ENCODE measurements at regions not wholly inside any gene's neighbourhood (a gene's known extent, or its start where the extent isn't known, plus 50 kb on each side); places are given as distances from the start of the nearest gene placed in this dataset.
A peak's percentile ranks its signal among the peaks of the same experiment; 100 is the strongest.

DNA sequence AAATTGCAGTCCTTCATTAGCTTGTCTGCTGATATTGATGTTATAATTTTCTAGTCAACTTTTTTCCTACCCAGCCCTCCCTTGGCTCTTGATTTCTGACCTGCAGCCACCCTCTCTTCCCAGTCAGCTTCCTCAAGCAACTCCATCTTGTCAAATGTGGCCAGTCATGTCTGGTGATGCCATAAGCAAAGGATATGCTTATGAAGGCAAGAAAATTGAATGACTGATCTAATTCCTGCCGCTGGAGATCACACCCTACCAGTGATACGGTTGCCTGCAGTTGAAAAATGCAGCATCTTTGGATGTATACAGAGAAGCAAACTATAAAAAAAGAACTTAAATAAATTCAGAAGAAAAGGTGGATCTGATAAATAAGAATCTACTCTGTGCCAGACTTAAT is 297.1 kb upstream of the DAB1 start:
- TF ChIP-seq EZH2 (IDR thresholded peaks at IDR 0.05; ENCODE audit: borderline replicate concordance, low read depth, low read length, severe bottlenecking) = no peak
- TF ChIP-seq, protein P1, sequence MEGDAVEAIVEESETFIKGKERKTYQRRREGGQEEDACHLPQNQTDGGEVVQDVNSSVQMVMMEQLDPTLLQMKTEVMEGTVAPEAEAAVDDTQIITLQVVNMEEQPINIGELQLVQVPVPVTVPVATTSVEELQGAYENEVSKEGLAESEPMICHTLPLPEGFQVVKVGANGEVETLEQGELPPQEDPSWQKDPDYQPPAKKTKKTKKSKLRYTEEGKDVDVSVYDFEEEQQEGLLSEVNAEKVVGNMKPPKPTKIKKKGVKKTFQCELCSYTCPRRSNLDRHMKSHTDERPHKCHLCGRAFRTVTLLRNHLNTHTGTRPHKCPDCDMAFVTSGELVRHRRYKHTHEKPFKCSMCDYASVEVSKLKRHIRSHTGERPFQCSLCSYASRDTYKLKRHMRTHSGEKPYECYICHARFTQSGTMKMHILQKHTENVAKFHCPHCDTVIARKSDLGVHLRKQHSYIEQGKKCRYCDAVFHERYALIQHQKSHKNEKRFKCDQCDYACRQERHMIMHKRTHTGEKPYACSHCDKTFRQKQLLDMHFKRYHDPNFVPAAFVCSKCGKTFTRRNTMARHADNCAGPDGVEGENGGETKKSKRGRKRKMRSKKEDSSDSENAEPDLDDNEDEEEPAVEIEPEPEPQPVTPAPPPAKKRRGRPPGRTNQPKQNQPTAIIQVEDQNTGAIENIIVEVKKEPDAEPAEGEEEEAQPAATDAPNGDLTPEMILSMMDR (IDR thresholded peaks at IDR 0.05; ENCODE audit: borderline replicate concordance, extremely low read depth, low read length, poor library complexity, severe bottlenecking) = no peak
- DNase-seq (no peak), ATAC-seq (ENCODE audit: insufficient read depth, low read depth) (no peak)

DNA sequence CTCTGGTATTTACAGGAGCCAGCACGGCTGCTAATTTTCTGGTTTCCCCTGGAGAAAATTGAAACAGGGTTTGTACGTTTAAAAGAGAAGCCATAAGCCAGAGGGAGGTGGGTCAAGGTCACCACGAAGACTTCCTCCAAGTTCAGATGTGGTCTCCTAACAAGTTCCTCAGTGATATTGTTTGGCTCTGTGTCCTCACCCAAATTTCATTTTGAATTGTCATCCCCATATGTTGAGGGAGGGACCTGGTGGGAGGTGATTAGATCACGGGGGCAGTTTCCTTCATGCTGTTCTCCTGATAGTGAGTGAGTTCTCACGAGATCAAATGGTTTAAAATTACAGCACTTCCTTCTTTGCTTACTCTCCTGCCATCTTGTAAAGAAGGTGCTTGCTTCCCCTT is 295.4 kb upstream of the DAB1 start:
- Histone ChIP-seq H3K79me2 (ENCODE audit: insufficient read depth, low read length) (no peaks in the 10 kb centered on the region), H2AFZ (ENCODE audit: low read depth, low read length) (no peak overlapping the region), H3K4me2 (ENCODE audit: insufficient read depth, low read length) (no peak overlapping the region), H3K27ac (ENCODE audit: low read length) (no peak overlapping the region), H3K36me3 (ENCODE audit: insufficient read depth, low read length) (no peaks in the 10 kb centered on the region), H3K9me3 (ENCODE audit: insufficient read depth, low read length, severe bottlenecking) (no peaks in the 10 kb centered on the region), H3K4me1 (ENCODE audit: insufficient read depth, low read length) (peaks cover 7% of the 10 kb centered on the region), H3K4me3 (ENCODE audit: low read depth in 1 of 2, low read length in 2 of 2) (no peak overlapping the region), H4K20me1 (ENCODE audit: insufficient read depth, low read length) (no peaks in the 10 kb centered on the region), H3K9ac (ENCODE audit: low read depth, low read length) (no peak overlapping the region), H3K27me3 (ENCODE audit: insufficient read depth, low read length, poor library complexity) (no peaks in the 10 kb centered on the region)
- TF ChIP-seq EZH2 (IDR thresholded peaks at IDR 0.05; ENCODE audit: borderline replicate concordance, low read depth, low read length, severe bottlenecking) = no peak
- TF ChIP-seq, protein P1 (IDR thresholded peaks at IDR 0.05; ENCODE audit: borderline replicate concordance, extremely low read depth, low read length, poor library complexity, severe bottlenecking) = no peak
- ATAC-seq (ENCODE audit: insufficient read depth, low read depth) = peak; percentile 78
- DNase-seq = peak; percentile 36

More for the DNA sequence above, 297.1 kb upstream of the DAB1 start:
- no peak overlapping the region for H2AFZ ChIP-seq (ENCODE audit: low read depth, low read length)
- no peak overlapping the region for H3K27ac ChIP-seq (ENCODE audit: low read length)
- no peaks in the 10 kb centered on the region for H3K36me3 ChIP-seq (ENCODE audit: insufficient read depth, low read length)
- no peaks in the 10 kb centered on the region for H3K27me3 ChIP-seq (ENCODE audit: insufficient read depth, low read length, poor library complexity)
- H3K9ac ChIP-seq (ENCODE audit: low read depth, low read length) = no peak overlapping the region
- H3K4me1 ChIP-seq (ENCODE audit: insufficient read depth, low read length) = peaks cover 7% of the 10 kb centered on the region
- no peak overlapping the region for H3K4me2 ChIP-seq (ENCODE audit: insufficient read depth, low read length)
- no peak overlapping the region for H3K4me3 ChIP-seq (ENCODE audit: low read depth in 1 of 2, low read length in 2 of 2)
- H3K9me3 ChIP-seq (ENCODE audit: insufficient read depth, low read length, severe bottlenecking) = no peaks in the 10 kb centered on the region
- H4K20me1 ChIP-seq (ENCODE audit: insufficient read depth, low read length) = no peaks in the 10 kb centered on the region
- no peaks in the 10 kb centered on the region for H3K79me2 ChIP-seq (ENCODE audit: insufficient read depth, low read length)

DNA sequence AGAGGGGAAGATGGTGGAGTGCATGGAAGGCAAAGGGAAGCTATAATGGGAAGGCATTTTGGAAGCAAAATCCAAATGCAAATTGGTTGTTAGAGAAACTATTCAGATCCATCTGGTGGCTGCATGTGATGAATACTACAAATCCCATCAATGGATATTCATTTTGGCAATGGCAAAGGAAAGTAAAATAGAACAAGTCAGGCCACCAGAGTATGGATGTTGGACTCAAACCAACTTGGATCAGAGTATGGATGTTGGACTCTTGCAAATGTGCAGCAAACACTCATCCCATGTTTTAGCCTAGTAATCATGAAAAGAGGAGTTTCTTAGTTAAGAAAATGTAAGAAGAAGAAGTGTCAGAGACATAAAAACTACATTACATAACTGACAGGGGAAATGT is 289.6 kb upstream of the DAB1 start:
- DNase-seq = no peak
- Histone ChIP-seq H3K27ac (ENCODE audit: low read length) (no peak overlapping the region), H3K9ac (ENCODE audit: low read depth, low read length) (no peak overlapping the region), H3K27me3 (ENCODE audit: insufficient read depth, low read length, poor library complexity) (no peaks in the 10 kb centered on the region), H3K79me2 (ENCODE audit: insufficient read depth, low read length) (no peaks in the 10 kb centered on the region), H2AFZ (ENCODE audit: low read depth, low read length) (no peak overlapping the region), H3K4me1 (ENCODE audit: insufficient read depth, low read length) (no peaks in the 10 kb centered on the region), H3K4me2 (ENCODE audit: insufficient read depth, low read length) (no peak overlapping the region), H3K4me3 (ENCODE audit: low read depth in 1 of 2, low read length in 2 of 2) (no peak overlapping the region), H4K20me1 (ENCODE audit: insufficient read depth, low read length) (no peaks in the 10 kb centered on the region), H3K36me3 (ENCODE audit: insufficient read depth, low read length) (no peaks in the 10 kb centered on the region), H3K9me3 (ENCODE audit: insufficient read depth, low read length, severe bottlenecking) (no peaks in the 10 kb centered on the region)
- TF ChIP-seq, protein P1 (IDR thresholded peaks at IDR 0.05; ENCODE audit: borderline replicate concordance, extremely low read depth, low read length, poor library complexity, severe bottlenecking) = no peak
- no peak for TF ChIP-seq EZH2 (IDR thresholded peaks at IDR 0.05; ENCODE audit: borderline replicate concordance, low read depth, low read length, severe bottlenecking)
- no peak for ATAC-seq (ENCODE audit: insufficient read depth, low read depth)

DNA sequence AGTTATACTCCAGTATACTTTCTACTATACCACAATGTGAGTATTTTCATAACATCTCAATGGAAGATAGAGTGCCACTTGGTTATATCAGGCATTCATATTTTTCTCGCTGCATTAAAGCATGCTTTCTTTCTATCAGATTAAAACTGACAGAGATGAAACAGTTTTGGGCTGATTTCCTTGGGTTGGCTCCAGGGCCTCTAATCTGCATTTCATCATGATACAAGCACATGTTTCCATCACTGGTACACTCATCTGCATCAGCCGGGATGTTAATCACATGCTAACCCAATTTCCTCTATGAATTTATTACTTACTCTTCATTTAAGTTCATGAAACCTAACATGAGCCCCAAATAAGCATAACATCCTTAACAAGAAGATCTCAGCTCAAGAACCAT is 289.0 kb upstream of the DAB1 start:
- Histone ChIP-seq H3K79me2 (ENCODE audit: insufficient read depth, low read length) (no peaks in the 10 kb centered on the region), H3K4me1 (ENCODE audit: insufficient read depth, low read length) (no peaks in the 10 kb centered on the region), H3K4me3 (ENCODE audit: low read depth in 1 of 2, low read length in 2 of 2) (no peak overlapping the region), H3K9ac (ENCODE audit: low read depth, low read length) (no peak overlapping the region), H3K27ac (ENCODE audit: low read length) (no peak overlapping the region), H4K20me1 (ENCODE audit: insufficient read depth, low read length) (no peaks in the 10 kb centered on the region), H2AFZ (ENCODE audit: low read depth, low read length) (no peak overlapping the region), H3K4me2 (ENCODE audit: insufficient read depth, low read length) (no peak overlapping the region), H3K9me3 (ENCODE audit: insufficient read depth, low read length, severe bottlenecking) (no peaks in the 10 kb centered on the region), H3K27me3 (ENCODE audit: insufficient read depth, low read length, poor library complexity) (no peaks in the 10 kb centered on the region), H3K36me3 (ENCODE audit: insufficient read depth, low read length) (no peaks in the 10 kb centered on the region)
- DNase-seq = no peak
- ATAC-seq (ENCODE audit: insufficient read depth, low read depth) = no peak
- TF ChIP-seq EZH2 (IDR thresholded peaks at IDR 0.05; ENCODE audit: borderline replicate concordance, low read depth, low read length, severe bottlenecking) = no peak
- TF ChIP-seq, protein P1 (IDR thresholded peaks at IDR 0.05; ENCODE audit: borderline replicate concordance, extremely low read depth, low read length, poor library complexity, severe bottlenecking) = no peak

Data from DND-41 (cell line).